Thyroid gland (tissue), 4 donors: ENCODE measurements at regions not wholly inside any gene's neighbourhood (a gene's known extent, or its start where the extent isn't known, plus 50 kb on each side); places are given as distances from the start of the nearest gene placed in this dataset.
"Not testable (repeated sequence)": the region's sequence is repeated elsewhere in the genome, so short reads cannot be mapped to it uniquely, and the experiment has no call there.

Experiments used
- DNase-seq, 2 donors: peaks; one replicate each; pipeline ENCODE4 v3.0.0-alpha.2; 2019
- H3K27ac ChIP-seq, 3 donors: fragments of 200-600 bp; sonication (generic); 1 replicate in 2 of 3; 2 replicates in 1 of 3; pipeline ENCODE4 v1.5.1; 2016 to 2019; ENCODE audit warnings: mild to moderate bottlenecking in 1 of 3, moderate library complexity in 1 of 3
- H3K27me3 ChIP-seq: fragments of 200-600 bp; sonication (generic); one replicate; pipeline ENCODE4 v1.5.1; 2019
- H3K36me3 ChIP-seq, 2 donors: fragments of 200-600 bp; sonication (generic); one replicate each; pipeline ENCODE4 v1.5.1; 2016 to 2019
- H3K4me1 ChIP-seq, 2 donors: fragments of 200-600 bp; sonication (generic); one replicate each; pipeline ENCODE4 v1.5.1; 2017 to 2019
- H3K4me3 ChIP-seq, 3 donors: fragments of 200-600 bp; sonication (generic); replicated peaks in 1 of 3; 1 replicate in 2 of 3; 2 replicates in 1 of 3; pipeline ENCODE4 v1.5.1; 2016; ENCODE audit warnings: mild to moderate bottlenecking in 1 of 3
- H3K9me3 ChIP-seq: fragments of 200-600 bp; sonication (generic); one replicate; pipeline ENCODE4 v1.5.1; 2017
- CTCF ChIP-seq, 6 experiments: fragments of 200-600 bp in 3 of 6; fragments of 450-650 bp in 3 of 6; sonication (generic) in 3 of 6; IDR thresholded peaks; one replicate each; pipeline ENCODE4 v1.5.1; 2016 to 2019; ENCODE audit warnings: antibody characterized with exemption in 6 of 6, mild to moderate bottlenecking in 2 of 6, inconsistent platforms in 1 of 6, moderate library complexity in 1 of 6
- POLR2A ChIP-seq, 2 donors: fragments of 450-650 bp; IDR thresholded peaks; one replicate each; pipeline ENCODE4 v1.6.1; 2017; ENCODE audit warnings: antibody characterized with exemption in 2 of 2, mild to moderate bottlenecking in 2 of 2, moderate library complexity in 1 of 2
- WGBS, 2 donors: methylation state at CpG; one replicate each; pipeline ENCODE4 v1.1.5; 2017; 5-methylcytosine and 5-hydroxymethylcytosine counted together
- intact Hi-C: fragments of 100-400 bp; cut with DNase I; formaldehyde crosslinking; loops from one replicate; pipeline ENCODE4 v1.15.1; 2023

- H3K9me3 ChIP-seq, result no peaks in the 10 kb centered on the region
- H3K4me3 ChIP-seq, result no peak overlapping the region
- no peak overlapping the region for H3K27ac ChIP-seq
- no peaks in the 10 kb centered on the region for H3K36me3 ChIP-seq
- TF ChIP-seq POLR2A (IDR thresholded peaks at IDR 0.05), result no peak
- no peak for TF ChIP-seq CTCF (IDR thresholded peaks at IDR 0.05)
- intact Hi-C loops, result no loop called here
- no peak for DNase-seq
- H3K27me3 ChIP-seq, result no peaks in the 10 kb centered on the region
- no peaks in the 10 kb centered on the region for H3K4me1 ChIP-seq
These were observed 540.6 kb upstream of the SOX9 start for GRCh38 chr17:71580220-71580619.

GRCh38 chr17:71585540-71585939, 535.3 kb upstream of the SOX9 start:
- no peaks in the 10 kb centered on the region for H3K9me3 ChIP-seq
- no peak for DNase-seq
- intact Hi-C loops, result no loop called here
- no peaks in the 10 kb centered on the region for H3K27me3 ChIP-seq
- no peak overlapping the region for H3K27ac ChIP-seq
- H3K4me1 ChIP-seq, result no peaks in the 10 kb centered on the region
- 64 to 81% methylated on average over 3 of the region's 3 CpGs for WGBS, 2 donors
- no peak overlapping the region for H3K4me3 ChIP-seq
- H3K36me3 ChIP-seq, result no peaks in the 10 kb centered on the region
- TF ChIP-seq POLR2A (IDR thresholded peaks at IDR 0.05), result no peak
- no peak for TF ChIP-seq CTCF (IDR thresholded peaks at IDR 0.05)

GRCh38 chr17:71592431-71592830, 528.4 kb upstream of the SOX9 start:
- H3K36me3 ChIP-seq, result no peaks in the 10 kb centered on the region
- H3K9me3 ChIP-seq, result no peaks in the 10 kb centered on the region
- TF ChIP-seq POLR2A (IDR thresholded peaks at IDR 0.05), result no peak
- TF ChIP-seq CTCF (IDR thresholded peaks at IDR 0.05), result no peak
- H3K4me1 ChIP-seq, result no peaks in the 10 kb centered on the region
- intact Hi-C loops, result no loop called here
- H3K27me3 ChIP-seq, result no peaks in the 10 kb centered on the region
- H3K27ac ChIP-seq, result no peak overlapping the region
- no peak overlapping the region for H3K4me3 ChIP-seq
- DNase-seq, result no peak

GRCh38 chr17:71593078-71593477, 527.7 kb upstream of the SOX9 start:
- intact Hi-C loops, result no loop called here
- no peak for DNase-seq
- 84 to 97% methylated on average over 1 of the region's 1 CpG for WGBS, 2 donors
- no peak overlapping the region for H3K27ac ChIP-seq
- no peaks in the 10 kb centered on the region for H3K36me3 ChIP-seq
- no peaks in the 10 kb centered on the region for H3K9me3 ChIP-seq
- no peaks in the 10 kb centered on the region for H3K4me1 ChIP-seq
- H3K27me3 ChIP-seq, result no peaks in the 10 kb centered on the region
- TF ChIP-seq POLR2A (IDR thresholded peaks at IDR 0.05) (no peak), CTCF (IDR thresholded peaks at IDR 0.05) (no peak)
- no peak overlapping the region for H3K4me3 ChIP-seq

- H3K4me3 ChIP-seq, intact Hi-C loops, H3K4me1 ChIP-seq, H3K9me3 ChIP-seq, DNase-seq, H3K27ac ChIP-seq, H3K36me3 ChIP-seq, H3K27me3 ChIP-seq: not testable (repeated sequence)
- WGBS, 2 donors, result 90 to 96% methylated on average over 1 of the region's 1 CpG
These were observed 521.2 kb upstream of the SOX9 start for GRCh38 chr17:71599583-71599982.

GRCh38 chr17:71600137-71600789, 520.6 kb upstream of the SOX9 start:
- no peak for TF ChIP-seq CTCF (IDR thresholded peaks at IDR 0.05)
- TF ChIP-seq POLR2A (IDR thresholded peaks at IDR 0.05), result no peak
- H3K27ac ChIP-seq, result no peak overlapping the region
- no peaks in the 10 kb centered on the region for H3K9me3 ChIP-seq
- intact Hi-C loops, result no loop called here
- H3K27me3 ChIP-seq, result no peaks in the 10 kb centered on the region
- DNase-seq, result no peak
- no peaks in the 10 kb centered on the region for H3K36me3 ChIP-seq
- WGBS, 2 donors, result 78 to 82% methylated on average over 8 of the region's 8 CpGs
- H3K4me1 ChIP-seq, result no peaks in the 10 kb centered on the region
- H3K4me3 ChIP-seq, result no peak overlapping the region
